ENCODE measurements at regions not wholly inside any gene's neighbourhood (a gene's known extent, or its start where the extent isn't known, plus 50 kb on each side); places are given as distances from the start of the nearest gene placed in this dataset.

DNA sequence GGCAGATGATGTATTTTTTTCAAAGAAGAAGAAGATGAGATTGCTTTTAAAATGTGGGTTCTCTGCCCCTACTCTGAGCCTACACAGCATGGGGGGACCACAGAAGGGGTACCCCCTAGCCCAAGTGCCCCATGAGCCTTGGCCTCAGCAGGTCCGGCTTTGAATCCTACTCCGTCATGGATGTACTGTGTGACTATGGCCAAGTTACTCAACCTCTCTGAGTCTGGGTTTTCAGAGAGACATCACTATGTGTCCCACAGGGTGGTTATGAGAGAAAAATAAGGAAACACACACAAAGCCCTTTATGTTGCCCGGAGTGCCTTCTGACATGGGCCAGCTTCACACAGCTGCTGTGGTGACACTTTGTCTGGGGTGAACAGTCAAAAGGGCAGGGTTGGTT, 92.0 kb downstream of the KCTD15 start:
- TF ChIP-seq POLR2A (IDR thresholded peaks at IDR 0.05) = no peak
- TF ChIP-seq, protein P1, sequence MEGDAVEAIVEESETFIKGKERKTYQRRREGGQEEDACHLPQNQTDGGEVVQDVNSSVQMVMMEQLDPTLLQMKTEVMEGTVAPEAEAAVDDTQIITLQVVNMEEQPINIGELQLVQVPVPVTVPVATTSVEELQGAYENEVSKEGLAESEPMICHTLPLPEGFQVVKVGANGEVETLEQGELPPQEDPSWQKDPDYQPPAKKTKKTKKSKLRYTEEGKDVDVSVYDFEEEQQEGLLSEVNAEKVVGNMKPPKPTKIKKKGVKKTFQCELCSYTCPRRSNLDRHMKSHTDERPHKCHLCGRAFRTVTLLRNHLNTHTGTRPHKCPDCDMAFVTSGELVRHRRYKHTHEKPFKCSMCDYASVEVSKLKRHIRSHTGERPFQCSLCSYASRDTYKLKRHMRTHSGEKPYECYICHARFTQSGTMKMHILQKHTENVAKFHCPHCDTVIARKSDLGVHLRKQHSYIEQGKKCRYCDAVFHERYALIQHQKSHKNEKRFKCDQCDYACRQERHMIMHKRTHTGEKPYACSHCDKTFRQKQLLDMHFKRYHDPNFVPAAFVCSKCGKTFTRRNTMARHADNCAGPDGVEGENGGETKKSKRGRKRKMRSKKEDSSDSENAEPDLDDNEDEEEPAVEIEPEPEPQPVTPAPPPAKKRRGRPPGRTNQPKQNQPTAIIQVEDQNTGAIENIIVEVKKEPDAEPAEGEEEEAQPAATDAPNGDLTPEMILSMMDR (IDR thresholded peaks at IDR 0.05 in 4 of 5, conservative IDR thresholded peaks at IDR 0.05 in 1 of 5) = no peak
